Stimulated activated CD4-positive, alpha-beta T cell treated with anti-CD3 and anti-CD28 coated beads, Interleukin-4, amount 100 ng/mL, for 48 hours (primary cell): ENCODE measurements at regions not wholly inside any gene's neighbourhood (a gene's known extent, or its start where the extent isn't known, plus 50 kb on each side); places are given as distances from the start of the nearest gene placed in this dataset.

ENCODE experiments used
- DNase-seq, 2 donors: peaks; one replicate each; pipeline ENCODE4 v3.0.0-alpha.2; 2020; ENCODE audit warnings: low read depth in 2 of 2

- no peak for DNase-seq
Measured at GRCh38 chr6:37105148-37106050, 64.6 kb upstream of the PIM1 start.

- DNase-seq, result no peak
Measured at GRCh38 chr6:37106051-37106363, 63.9 kb upstream of the PIM1 start.

- no peak for DNase-seq
Measured at GRCh38 chr6:37106554-37106953, 63.4 kb upstream of the PIM1 start.

- DNase-seq, result no peak
Measured at GRCh38 chr6:37106982-37107491, 62.9 kb upstream of the PIM1 start.

GRCh38 chr6:37109714-37110499, 60.0 kb upstream of the PIM1 start:
- DNase-seq, result no peak

GRCh38 chr6:37110500-37111461, 59.2 kb upstream of the PIM1 start:
- DNase-seq, result peak in 1 of 2 donors; percentile 19

GRCh38 chr6:37113976-37114375, 56.0 kb upstream of the PIM1 start:
- DNase-seq, result no peak

- DNase-seq, result no peak
Measured at GRCh38 chr6:37114612-37115011, 55.3 kb upstream of the PIM1 start.

GRCh38 chr6:37115236-37115895, 54.6 kb upstream of the PIM1 start:
- no peak for DNase-seq

- DNase-seq, result no peak
Measured at GRCh38 chr6:37116326-37116725, 53.6 kb upstream of the PIM1 start.

GRCh38 chr6:37119387-37119886, 50.5 kb upstream of the PIM1 start:
- DNase-seq, result no peak
